ENCODE measurements at regions not wholly inside any gene's neighbourhood (a gene's known extent, or its start where the extent isn't known, plus 50 kb on each side); places are given as distances from the start of the nearest gene placed in this dataset.

DNA sequence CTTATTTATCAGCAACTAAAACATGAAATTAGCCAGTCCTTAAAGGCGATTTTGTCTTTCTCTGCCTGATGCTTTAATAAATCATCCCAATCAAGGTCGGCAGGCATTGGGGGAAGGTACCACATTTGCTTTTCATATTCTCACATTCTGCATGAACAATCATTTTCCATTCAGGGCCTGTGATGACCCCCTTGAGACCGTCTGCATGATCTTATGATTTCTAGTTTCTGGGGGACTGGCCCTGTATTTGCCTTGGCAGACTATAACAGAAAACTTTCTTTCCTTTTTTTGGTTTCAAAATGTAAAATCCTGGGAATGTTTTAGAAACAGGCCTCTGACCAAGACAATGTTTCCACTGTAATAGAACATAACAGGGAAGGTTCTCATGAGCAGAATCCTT, 296.8 kb downstream of the IDS start:
- no peak overlapping the region for H3K9ac ChIP-seq (ENCODE audit: insufficient read depth, low read length)
- no peak overlapping the region for H3K4me3 ChIP-seq (replicated peaks in 1 of 4; ENCODE audit: control extremely low read depth in 1 of 4, insufficient read depth in 1 of 4, low read depth in 3 of 4, low read length in 4 of 4)
- TF ChIP-seq, protein P1, sequence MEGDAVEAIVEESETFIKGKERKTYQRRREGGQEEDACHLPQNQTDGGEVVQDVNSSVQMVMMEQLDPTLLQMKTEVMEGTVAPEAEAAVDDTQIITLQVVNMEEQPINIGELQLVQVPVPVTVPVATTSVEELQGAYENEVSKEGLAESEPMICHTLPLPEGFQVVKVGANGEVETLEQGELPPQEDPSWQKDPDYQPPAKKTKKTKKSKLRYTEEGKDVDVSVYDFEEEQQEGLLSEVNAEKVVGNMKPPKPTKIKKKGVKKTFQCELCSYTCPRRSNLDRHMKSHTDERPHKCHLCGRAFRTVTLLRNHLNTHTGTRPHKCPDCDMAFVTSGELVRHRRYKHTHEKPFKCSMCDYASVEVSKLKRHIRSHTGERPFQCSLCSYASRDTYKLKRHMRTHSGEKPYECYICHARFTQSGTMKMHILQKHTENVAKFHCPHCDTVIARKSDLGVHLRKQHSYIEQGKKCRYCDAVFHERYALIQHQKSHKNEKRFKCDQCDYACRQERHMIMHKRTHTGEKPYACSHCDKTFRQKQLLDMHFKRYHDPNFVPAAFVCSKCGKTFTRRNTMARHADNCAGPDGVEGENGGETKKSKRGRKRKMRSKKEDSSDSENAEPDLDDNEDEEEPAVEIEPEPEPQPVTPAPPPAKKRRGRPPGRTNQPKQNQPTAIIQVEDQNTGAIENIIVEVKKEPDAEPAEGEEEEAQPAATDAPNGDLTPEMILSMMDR (conservative IDR thresholded peaks at IDR 0.05 in 1 of 2, IDR thresholded peaks at IDR 0.05 in 1 of 2; ENCODE audit: low read depth in 1 of 2, low read length in 2 of 2), result no peak
- no peak for TF ChIP-seq EZH2 (IDR thresholded peaks at IDR 0.05; ENCODE audit: low read length, missing control alignments)
- no peaks in the 10 kb centered on the region for H3K36me3 ChIP-seq (ENCODE audit: control insufficient read depth, insufficient read depth, low read length)
- H3K4me2 ChIP-seq (ENCODE audit: extremely low read depth, insufficient read depth, low read length), result no peak overlapping the region
- no peak overlapping the region for H2AFZ ChIP-seq (ENCODE audit: low read length)
- no peaks in the 10 kb centered on the region for H3K79me2 ChIP-seq (ENCODE audit: control insufficient read depth, insufficient read depth, low read length)
- H3K9me3 ChIP-seq (ENCODE audit: control insufficient read depth, insufficient read depth, low read depth, low read length), result no peaks in the 10 kb centered on the region
- H3K27ac ChIP-seq (ENCODE audit: insufficient read depth, low read length), result no peak overlapping the region
- H3K4me1 ChIP-seq (ENCODE audit: control insufficient read depth, extremely low read depth, insufficient read depth, low read length), result no peaks in the 10 kb centered on the region
- no peak for DNase-seq (ENCODE audit: low read depth in 2 of 2)
- H4K20me1 ChIP-seq (ENCODE audit: control insufficient read depth, extremely low read depth, insufficient read depth, low read length), result no peaks in the 10 kb centered on the region
- no peaks in the 10 kb centered on the region for H3K27me3 ChIP-seq (ENCODE audit: control insufficient read depth, insufficient read depth, low read length)

DNA sequence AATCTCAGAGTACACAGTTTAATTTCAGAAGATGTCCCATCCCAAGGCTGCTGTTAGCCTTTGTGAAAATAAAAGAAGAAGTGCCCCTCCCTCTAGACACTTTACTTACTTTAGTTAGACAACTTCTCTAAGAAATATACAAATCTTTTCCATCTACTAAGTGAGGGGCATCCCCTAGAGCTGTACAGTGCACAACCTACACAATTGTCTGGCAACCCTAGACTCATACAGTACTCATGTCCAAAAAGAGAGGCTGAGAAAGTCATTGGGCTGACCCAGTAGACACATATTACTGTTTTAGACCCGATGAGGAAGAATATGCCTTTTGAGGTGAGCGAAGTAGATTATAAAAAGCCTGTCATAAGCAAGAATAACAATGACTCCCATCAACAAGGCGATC, 297.6 kb downstream of the IDS start:
- no peaks in the 10 kb centered on the region for H3K27me3 ChIP-seq (ENCODE audit: control insufficient read depth, insufficient read depth, low read length)
- no peaks in the 10 kb centered on the region for H4K20me1 ChIP-seq (ENCODE audit: control insufficient read depth, extremely low read depth, insufficient read depth, low read length)
- H3K79me2 ChIP-seq (ENCODE audit: control insufficient read depth, insufficient read depth, low read length), result no peaks in the 10 kb centered on the region
- no peaks in the 10 kb centered on the region for H3K9me3 ChIP-seq (ENCODE audit: control insufficient read depth, insufficient read depth, low read depth, low read length)
- H3K4me2 ChIP-seq (ENCODE audit: extremely low read depth, insufficient read depth, low read length), result no peak overlapping the region
- no peak overlapping the region for H2AFZ ChIP-seq (ENCODE audit: low read length)
- TF ChIP-seq, protein P1 (conservative IDR thresholded peaks at IDR 0.05 in 1 of 2, IDR thresholded peaks at IDR 0.05 in 1 of 2; ENCODE audit: low read depth in 1 of 2, low read length in 2 of 2), result no peak
- TF ChIP-seq EZH2 (IDR thresholded peaks at IDR 0.05; ENCODE audit: low read length, missing control alignments), result no peak
- H3K4me1 ChIP-seq (ENCODE audit: control insufficient read depth, extremely low read depth, insufficient read depth, low read length), result no peaks in the 10 kb centered on the region
- no peak for DNase-seq (ENCODE audit: low read depth in 2 of 2)
- no peaks in the 10 kb centered on the region for H3K36me3 ChIP-seq (ENCODE audit: control insufficient read depth, insufficient read depth, low read length)
- H3K4me3 ChIP-seq (replicated peaks in 1 of 4; ENCODE audit: control extremely low read depth in 1 of 4, insufficient read depth in 1 of 4, low read depth in 3 of 4, low read length in 4 of 4), result no peak overlapping the region
- no peak overlapping the region for H3K27ac ChIP-seq (ENCODE audit: insufficient read depth, low read length)
- no peak overlapping the region for H3K9ac ChIP-seq (ENCODE audit: insufficient read depth, low read length)

DNA sequence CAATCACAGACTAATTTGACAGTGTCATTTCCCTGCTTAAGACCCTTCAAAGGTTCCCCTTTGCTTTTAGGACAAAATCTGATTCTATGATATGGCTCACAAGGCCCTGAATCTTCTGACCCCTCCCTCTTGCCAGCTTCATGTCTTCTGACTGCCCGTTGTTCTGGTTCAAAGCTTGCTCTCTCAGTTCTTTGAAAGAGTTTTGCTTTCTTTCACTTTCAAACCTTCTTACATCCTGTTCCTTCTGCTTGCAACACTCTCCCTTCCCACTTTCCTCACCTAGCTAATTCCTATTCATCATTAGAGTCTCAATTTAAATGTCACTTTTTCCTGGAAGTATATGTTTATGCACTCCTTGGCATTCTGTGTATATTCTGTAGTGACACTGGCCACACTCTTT, 299.2 kb downstream of the IDS start:
- H3K36me3 ChIP-seq (ENCODE audit: control insufficient read depth, insufficient read depth, low read length), result no peaks in the 10 kb centered on the region
- no peak for DNase-seq (ENCODE audit: low read depth in 2 of 2)
- no peak overlapping the region for H3K4me2 ChIP-seq (ENCODE audit: extremely low read depth, insufficient read depth, low read length)
- no peaks in the 10 kb centered on the region for H3K9me3 ChIP-seq (ENCODE audit: control insufficient read depth, insufficient read depth, low read depth, low read length)
- no peaks in the 10 kb centered on the region for H3K4me1 ChIP-seq (ENCODE audit: control insufficient read depth, extremely low read depth, insufficient read depth, low read length)
- H3K27ac ChIP-seq (ENCODE audit: insufficient read depth, low read length), result no peak overlapping the region
- H3K79me2 ChIP-seq (ENCODE audit: control insufficient read depth, insufficient read depth, low read length), result no peaks in the 10 kb centered on the region
- no peaks in the 10 kb centered on the region for H3K27me3 ChIP-seq (ENCODE audit: control insufficient read depth, insufficient read depth, low read length)
- no peak overlapping the region for H2AFZ ChIP-seq (ENCODE audit: low read length)
- H3K4me3 ChIP-seq (replicated peaks in 1 of 4; ENCODE audit: control extremely low read depth in 1 of 4, insufficient read depth in 1 of 4, low read depth in 3 of 4, low read length in 4 of 4), result no peak overlapping the region
- no peaks in the 10 kb centered on the region for H4K20me1 ChIP-seq (ENCODE audit: control insufficient read depth, extremely low read depth, insufficient read depth, low read length)
- TF ChIP-seq, protein P1 (conservative IDR thresholded peaks at IDR 0.05 in 1 of 2, IDR thresholded peaks at IDR 0.05 in 1 of 2; ENCODE audit: low read depth in 1 of 2, low read length in 2 of 2), result no peak
- no peak for TF ChIP-seq EZH2 (IDR thresholded peaks at IDR 0.05; ENCODE audit: low read length, missing control alignments)
- no peak overlapping the region for H3K9ac ChIP-seq (ENCODE audit: insufficient read depth, low read length)
